Endothelial cell of umbilical vein (primary cell): ENCODE measurements at regions not wholly inside any gene's neighbourhood (a gene's known extent, or its start where the extent isn't known, plus 50 kb on each side); places are given as distances from the start of the nearest gene placed in this dataset.

Experiments used
- BruUV-seq: library from RNA; stranded (reverse); fragments of 400-500 nt; replicated peaks from 2 replicates; lab custom pipeline; 2021; lab: Mats Ljungman, UMichigan
- CTCF ChIA-PET: fragments of 300-600, 350-600 bp; sonication (Branson Sonifier 250); formaldehyde crosslinking; loops from one replicate; lab custom pipeline; 2021; ENCODE audit warnings: antibody characterized with exemption, inconsistent platforms; lab: Charles Lee
- POLR2A ChIA-PET: fragments of 300-600, 350-600 bp; sonication (Branson Sonifier 250); formaldehyde crosslinking; loops from one replicate; lab custom pipeline; 2021; ENCODE audit warnings: antibody characterized with exemption, inconsistent platforms; lab: Charles Lee
- DNase-seq: peaks from one replicate; pipeline ENCODE4 v3.0.0-alpha.2; 2011; ENCODE audit warnings: low read depth, low spot score
- FAIRE-seq: peaks from 2 replicates; lab custom pipeline; 2011; peaks lifted over from hg19 to GRCh38; lab: Jason Lieb, UNC
- H2AFZ ChIP-seq: 2 replicates; pipeline ENCODE4 v1.6.0; 2012; ENCODE audit warnings: low read depth, low read length, control low read depth, inconsistent platforms
- H3K27ac ChIP-seq: 2 replicates; pipeline ENCODE4 v1.5.1; 2011; ENCODE audit warnings: low read depth, mild to moderate bottlenecking, control low read depth, low read length, moderate library complexity; ENCODE audit not compliant: insufficient read depth
- H3K27me3 ChIP-seq, 2 experiments: 2 replicates each; pipeline versions ENCODE4 v1.6.0 to v1.6.1; 2011; ENCODE audit warnings: low read length in 2 of 2, mixed read lengths in 1 of 2; ENCODE audit not compliant: control insufficient read depth in 2 of 2, insufficient read depth in 2 of 2
- H3K36me3 ChIP-seq, 2 experiments: 2 replicates in 1 of 2; 3 replicates in 1 of 2; pipeline ENCODE4 v1.5.1; 2011; ENCODE audit warnings: low read length in 2 of 2, mild to moderate bottlenecking in 1 of 2, moderate library complexity in 1 of 2; ENCODE audit not compliant: control insufficient read depth in 2 of 2, insufficient read depth in 2 of 2; ENCODE audit errors: extremely low read depth in 1 of 2
- H3K4me1 ChIP-seq: 3 replicates; pipeline ENCODE4 v1.5.1; 2011; ENCODE audit warnings: mild to moderate bottlenecking, low read length; ENCODE audit not compliant: control insufficient read depth, insufficient read depth; ENCODE audit errors: extremely low read depth
- H3K4me2 ChIP-seq: 2 replicates; pipeline ENCODE4 v1.6.1; 2011; ENCODE audit warnings: low read length, control low read depth, mixed read lengths; ENCODE audit not compliant: insufficient read depth
- H3K4me3 ChIP-seq, 3 experiments: fragments of 200-600 bp in 1 of 3; sonication (generic), shearing (Covaris generic) in 1 of 3; replicated peaks in 1 of 3; 2 replicates each; pipeline ENCODE4 v1.5.1; 2011 to 2016; ENCODE audit warnings: control low read depth in 3 of 3, low read length in 3 of 3, mild to moderate bottlenecking in 2 of 3, inconsistent platforms in 1 of 3, low read depth in 1 of 3, moderate library complexity in 1 of 3; ENCODE audit not compliant: insufficient read depth in 1 of 3
- H3K79me2 ChIP-seq: 2 replicates; pipeline ENCODE4 v1.6.0; 2012; ENCODE audit warnings: low read length, inconsistent platforms; ENCODE audit not compliant: control insufficient read depth, insufficient read depth
- H3K9ac ChIP-seq: replicated peaks from 2 replicates; pipeline ENCODE3; 2011; ENCODE audit warnings: low read length, control low read depth; ENCODE audit not compliant: insufficient read depth; ENCODE audit errors: extremely low read depth
- H3K9me1 ChIP-seq: replicated peaks from 3 replicates; pipeline ENCODE4 v1.6.0; 2011; ENCODE audit warnings: mild to moderate bottlenecking, low read length; ENCODE audit not compliant: control insufficient read depth, insufficient read depth; ENCODE audit errors: extremely low read depth
- H3K9me3 ChIP-seq: replicated peaks from 2 replicates; pipeline ENCODE4 v1.5.1; 2012; ENCODE audit warnings: low read length, inconsistent platforms; ENCODE audit not compliant: control insufficient read depth, insufficient read depth
- H4K20me1 ChIP-seq: replicated peaks from 2 replicates; pipeline ENCODE3; 2011; ENCODE audit warnings: mild to moderate bottlenecking, low read length; ENCODE audit not compliant: control insufficient read depth, insufficient read depth; ENCODE audit errors: extremely low read depth
- CTCF ChIP-seq, 2 donors: IDR thresholded peaks; 1 replicate in 1 of 2; 2 replicates in 1 of 2; pipeline ENCODE4 v1.5.1; 2011; ENCODE audit warnings: low read length in 2 of 2, mild to moderate bottlenecking in 2 of 2, moderate library complexity in 2 of 2, control low read depth in 1 of 2, inconsistent platforms in 1 of 2, low read depth in 1 of 2; ENCODE audit not compliant: insufficient read depth in 1 of 2; ENCODE audit errors: extremely low read depth in 1 of 2
- EZH2 ChIP-seq: IDR thresholded peaks from 2 replicates; pipeline ENCODE4 v1.6.1; 2012; ENCODE audit warnings: borderline replicate concordance, low read depth, mild to moderate bottlenecking, moderate library complexity, low read length, inconsistent platforms; ENCODE audit not compliant: severe bottlenecking
- FOS ChIP-seq: IDR thresholded peaks from 2 replicates; pipeline ENCODE4 v1.6.1; 2011; ENCODE audit warnings: mild to moderate bottlenecking, low read length, moderate library complexity, borderline replicate concordance; ENCODE audit not compliant: insufficient read depth
- GATA2 ChIP-seq: IDR thresholded peaks from 2 replicates; pipeline ENCODE4 v1.7.0; 2011; ENCODE audit warnings: low read depth, mild to moderate bottlenecking, moderate library complexity, mixed read lengths, low read length; ENCODE audit not compliant: insufficient read length, insufficient read depth
- JUN ChIP-seq: IDR thresholded peaks from 2 replicates; pipeline ENCODE4 v1.6.1; 2011; ENCODE audit warnings: borderline replicate concordance, low read depth; ENCODE audit not compliant: insufficient read length, insufficient read depth
- MAX ChIP-seq: IDR thresholded peaks from 2 replicates; pipeline ENCODE4 v1.6.1; 2011; ENCODE audit not compliant: insufficient read depth, insufficient read length
- MYC ChIP-seq: IDR thresholded peaks from one replicate; pipeline ENCODE4 v1.6.1; 2011; ENCODE audit warnings: mild to moderate bottlenecking, low read depth, low read length
- POLR2A ChIP-seq: IDR thresholded peaks from 2 replicates; pipeline ENCODE4 v1.6.1; 2012; ENCODE audit warnings: low read depth, mild to moderate bottlenecking, control low read depth, low read length
- POLR2AphosphoS5 ChIP-seq: IDR thresholded peaks from 2 replicates; pipeline ENCODE4 v1.6.1; 2012; ENCODE audit warnings: low read depth, mild to moderate bottlenecking, control low read depth, low read length, moderate library complexity; ENCODE audit not compliant: insufficient read depth
- dilution Hi-C: fragments of 300-500 bp; cut with MboI; formaldehyde crosslinking; loops from one replicate; pipeline ENCODE4 v1.15.0; 2019; ENCODE audit warnings: low sequenced_read_pairs; ENCODE audit not compliant: extremely low pct_ligation_motif_present
- intact Hi-C: fragments of 100-400 bp; cut with micrococcal nuclease; formaldehyde crosslinking; loops from one replicate; pipeline ENCODE4 v1.10.0; 2022

GRCh38 chr7:113504691-113505090 is 386.3 kb upstream of the SMIM30 start:
- no peaks in the 10 kb centered on the region for H4K20me1 ChIP-seq
- no TSS peak for BruUV-seq
- dilution Hi-C loops = no loop called here
- H3K9me1 ChIP-seq = no peaks in the 10 kb centered on the region
- H3K27me3 ChIP-seq = no peaks in the 10 kb centered on the region
- H2AFZ ChIP-seq = no peak overlapping the region
- no peak overlapping the region for H3K9ac ChIP-seq
- TF ChIP-seq POLR2A = no peak
- no peak for TF ChIP-seq FOS
- TF ChIP-seq GATA2 = no peak
- TF ChIP-seq EZH2 = no peak
- TF ChIP-seq CTCF (IDR thresholded peaks at IDR 0.05; ENCODE audit: extremely low read depth in 1 of 2, insufficient read depth in 1 of 2, low read depth in 1 of 2, low read length in 2 of 2) = no peak
- no peak for TF ChIP-seq MAX
- TF ChIP-seq JUN = no peak
- no peak for TF ChIP-seq POLR2AphosphoS5
- no peak for TF ChIP-seq MYC
- H3K9me3 ChIP-seq = peaks cover 2% of the 10 kb centered on the region
- DNase-seq (no peak), FAIRE-seq (no peak)
- no peak overlapping the region for H3K4me2 ChIP-seq
- no peaks in the 10 kb centered on the region for H3K36me3 ChIP-seq
- intact Hi-C loops = no loop called here
- no peaks in the 10 kb centered on the region for H3K79me2 ChIP-seq
- no peak overlapping the region for H3K4me3 ChIP-seq
- no peak overlapping the region for H3K27ac ChIP-seq
- POLR2A ChIA-PET = no interaction called here
- H3K4me1 ChIP-seq = no peaks in the 10 kb centered on the region
- CTCF ChIA-PET = no interaction called here
